ENCODE measurements at regions not wholly inside any gene's neighbourhood (a gene's known extent, or its start where the extent isn't known, plus 50 kb on each side); places are given as distances from the start of the nearest gene placed in this dataset.

DNA sequence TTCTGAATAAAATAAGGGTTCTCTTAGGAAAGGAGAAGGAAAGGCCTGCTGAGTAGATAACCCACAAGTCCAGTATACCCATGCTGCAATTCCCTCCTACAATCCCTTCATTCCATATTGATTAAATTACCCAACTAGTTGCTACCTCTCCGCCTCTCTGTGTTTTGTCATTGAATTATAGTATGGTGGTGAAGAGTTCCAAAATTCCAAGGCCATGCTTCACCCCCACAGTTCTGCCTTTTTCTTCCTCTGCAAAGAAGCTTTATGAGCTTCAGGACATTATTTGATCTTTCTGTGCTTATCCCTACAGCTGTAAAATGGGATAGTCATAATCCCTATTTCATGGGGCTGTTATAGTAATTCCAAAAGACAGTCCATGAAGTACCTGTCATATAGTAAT, 215.6 kb downstream of the ACTL7B start:
- DNase-seq (no peak), ATAC-seq (no peak)
- no peak overlapping the region for H3K4me3 Mint-ChIP-seq
- no peaks in the 10 kb centered on the region for H3K27me3 Mint-ChIP-seq
- H3K9me3 Mint-ChIP-seq: no peaks in the 10 kb centered on the region
- H3K27ac Mint-ChIP-seq: no peak overlapping the region
- no peaks in the 10 kb centered on the region for H3K36me3 Mint-ChIP-seq (ENCODE audit: low read depth)
- no peaks in the 10 kb centered on the region for H3K4me1 Mint-ChIP-seq

GRCh38 chr9:108639696-108640095, 216.1 kb downstream of the ACTL7B start:
- no peaks in the 10 kb centered on the region for H3K36me3 Mint-ChIP-seq (ENCODE audit: low read depth)
- ATAC-seq: no peak

DNA sequence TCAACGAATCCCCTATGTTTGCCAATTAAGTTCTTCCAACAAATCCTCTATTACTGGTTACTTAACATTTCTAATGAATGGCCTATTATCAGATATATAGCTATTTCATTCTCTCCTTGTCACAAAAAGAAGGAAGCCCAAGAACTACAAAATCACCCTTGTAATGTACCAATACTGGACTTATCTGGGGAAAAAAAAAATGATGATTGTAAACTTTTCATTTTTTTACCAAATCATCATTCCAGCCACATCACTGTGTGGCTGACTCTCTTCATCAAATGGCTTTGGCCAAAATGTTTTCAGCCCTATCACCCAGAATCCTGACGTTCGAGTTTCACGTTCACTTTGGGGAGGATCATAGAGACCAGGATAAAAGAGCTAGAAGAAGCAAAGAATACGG, 216.7 kb downstream of the ACTL7B start:
- Mint-ChIP-seq H3K27ac (no peak overlapping the region), H3K27me3 (no peaks in the 10 kb centered on the region), H3K4me3 (no peak overlapping the region), H3K9me3 (no peaks in the 10 kb centered on the region), H3K36me3 (ENCODE audit: low read depth) (no peaks in the 10 kb centered on the region), H3K4me1 (no peaks in the 10 kb centered on the region)
- ATAC-seq (no peak), DNase-seq (no peak)

More at GRCh38 chr9:108639696-108640095, 216.1 kb downstream of the ACTL7B start:
- Mint-ChIP-seq H3K9me3 (no peaks in the 10 kb centered on the region), H3K4me1 (no peaks in the 10 kb centered on the region), H3K4me3 (no peak overlapping the region), H3K27me3 (no peaks in the 10 kb centered on the region), H3K27ac (no peak overlapping the region)
- no peak for DNase-seq

- Mint-ChIP-seq H3K27me3 (no peaks in the 10 kb centered on the region), H3K4me1 (no peaks in the 10 kb centered on the region), H3K4me3 (no peak overlapping the region), H3K36me3 (ENCODE audit: low read depth) (no peaks in the 10 kb centered on the region), H3K27ac (no peak overlapping the region), H3K9me3 (no peaks in the 10 kb centered on the region)
- DNase-seq (no peak), ATAC-seq (no peak)
Observed at GRCh38 chr9:108637340-108637739, 218.4 kb downstream of the ACTL7B start.

DNA sequence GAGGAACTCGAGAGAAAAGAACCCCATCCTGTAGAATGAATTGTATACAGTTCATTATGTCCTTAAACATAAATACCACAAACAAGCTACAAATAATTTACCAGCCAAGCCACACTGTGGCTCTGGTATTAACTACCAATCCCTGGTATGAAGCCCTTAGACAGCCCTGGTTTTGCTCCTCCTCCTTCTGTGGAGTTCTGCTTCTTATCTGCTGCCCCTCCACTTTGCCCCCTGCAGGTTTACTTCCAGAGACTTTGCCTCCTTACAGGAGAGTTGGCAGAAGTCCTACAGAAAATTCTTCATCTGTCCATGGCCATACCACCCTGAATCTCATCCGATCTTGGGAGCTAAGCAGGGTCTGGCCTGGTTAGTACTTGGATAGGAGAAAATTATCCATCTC, 219.8 kb downstream of the ACTL7B start:
- H3K36me3 Mint-ChIP-seq (ENCODE audit: low read depth): no peaks in the 10 kb centered on the region
- H3K27ac Mint-ChIP-seq: no peak overlapping the region
- ATAC-seq: no peak
- no peak for DNase-seq
- no peaks in the 10 kb centered on the region for H3K27me3 Mint-ChIP-seq
- no peaks in the 10 kb centered on the region for H3K9me3 Mint-ChIP-seq
- no peaks in the 10 kb centered on the region for H3K4me1 Mint-ChIP-seq
- no peak overlapping the region for H3K4me3 Mint-ChIP-seq

GRCh38 chr9:108634672-108635462, 220.9 kb downstream of the ACTL7B start:
- Mint-ChIP-seq H3K4me1 (no peaks in the 10 kb centered on the region), H3K27me3 (no peaks in the 10 kb centered on the region), H3K36me3 (ENCODE audit: low read depth) (no peaks in the 10 kb centered on the region), H3K9me3 (no peaks in the 10 kb centered on the region), H3K4me3 (no peak overlapping the region), H3K27ac (no peak overlapping the region)
- DNase-seq (no peak), ATAC-seq (no peak)

GRCh38 chr9:108634204-108634603, 221.6 kb downstream of the ACTL7B start:
- no peak for DNase-seq
- Mint-ChIP-seq H3K4me1 (no peaks in the 10 kb centered on the region), H3K27me3 (no peaks in the 10 kb centered on the region)

GRCh38 chr9:108631496-108632285, 224.1 kb downstream of the ACTL7B start:
- no peaks in the 10 kb centered on the region for H3K9me3 Mint-ChIP-seq
- H3K27me3 Mint-ChIP-seq: no peaks in the 10 kb centered on the region
- H3K4me3 Mint-ChIP-seq: no peak overlapping the region
- no peak overlapping the region for H3K27ac Mint-ChIP-seq
- H3K36me3 Mint-ChIP-seq (ENCODE audit: low read depth): no peaks in the 10 kb centered on the region
- DNase-seq (no peak), ATAC-seq (no peak)
- H3K4me1 Mint-ChIP-seq: no peaks in the 10 kb centered on the region

More at GRCh38 chr9:108634204-108634603, 221.6 kb downstream of the ACTL7B start:
- no peaks in the 10 kb centered on the region for H3K36me3 Mint-ChIP-seq (ENCODE audit: low read depth)
- H3K4me3 Mint-ChIP-seq: no peak overlapping the region
- H3K27ac Mint-ChIP-seq: no peak overlapping the region
- no peak for ATAC-seq
- no peaks in the 10 kb centered on the region for H3K9me3 Mint-ChIP-seq

DNA sequence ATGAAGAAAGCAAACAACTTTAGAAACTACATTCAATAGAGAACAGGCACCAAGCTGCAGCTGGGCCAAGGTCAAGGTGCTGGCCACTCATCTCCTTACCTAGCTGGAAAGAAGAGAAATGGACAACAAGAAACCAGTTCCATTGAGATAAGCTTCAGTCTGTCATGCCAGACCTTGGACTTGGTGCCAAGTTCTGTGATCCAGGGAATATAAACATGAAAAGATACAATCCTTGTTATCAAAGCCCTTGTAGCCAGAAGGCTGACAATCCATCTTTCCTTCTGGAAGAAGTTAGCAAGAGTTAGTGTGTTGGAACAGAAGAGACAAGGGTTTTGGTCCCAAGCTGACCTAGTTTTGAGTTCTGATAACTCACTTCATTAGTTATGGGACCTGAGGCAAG, 227.5 kb downstream of the ACTL7B start:
- Mint-ChIP-seq H3K27me3 (peaks cover 6% of the 10 kb centered on the region), H3K9me3 (no peaks in the 10 kb centered on the region), H3K4me1 (no peaks in the 10 kb centered on the region), H3K36me3 (ENCODE audit: low read depth) (no peaks in the 10 kb centered on the region), H3K4me3 (no peak overlapping the region), H3K27ac (no peak overlapping the region)
- no peak for DNase-seq
- ATAC-seq: no peak

GRCh38 chr9:108626743-108627142, 229.0 kb downstream of the ACTL7B start:
- ATAC-seq: no peak
- Mint-ChIP-seq H3K27ac (no peak overlapping the region), H3K27me3 (peaks cover 6% of the 10 kb centered on the region), H3K9me3 (no peaks in the 10 kb centered on the region), H3K4me3 (no peak overlapping the region), H3K36me3 (ENCODE audit: low read depth) (no peaks in the 10 kb centered on the region), H3K4me1 (no peaks in the 10 kb centered on the region)
- no peak for DNase-seq

GRCh38 chr9:108621991-108622855, 233.6 kb downstream of the ACTL7B start:
- no peak for ATAC-seq
- no peak overlapping the region for H3K27ac Mint-ChIP-seq
- peaks cover 6% of the 10 kb centered on the region for H3K27me3 Mint-ChIP-seq
- H3K4me1 Mint-ChIP-seq: no peaks in the 10 kb centered on the region
- peaks cover 11% of the 10 kb centered on the region for H3K9me3 Mint-ChIP-seq
- DNase-seq: no peak
- H3K4me3 Mint-ChIP-seq: no peak overlapping the region
- H3K36me3 Mint-ChIP-seq (ENCODE audit: low read depth): no peaks in the 10 kb centered on the region

- Mint-ChIP-seq H3K4me1 (no peaks in the 10 kb centered on the region), H3K27me3 (peaks cover 6% of the 10 kb centered on the region), H3K4me3 (no peak overlapping the region), H3K36me3 (ENCODE audit: low read depth) (no peaks in the 10 kb centered on the region), H3K9me3 (peaks cover 16% of the 10 kb centered on the region), H3K27ac (no peak overlapping the region)
- ATAC-seq: no peak
- no peak for DNase-seq
Observed at GRCh38 chr9:108620767-108621166, 235.0 kb downstream of the ACTL7B start.

DNA sequence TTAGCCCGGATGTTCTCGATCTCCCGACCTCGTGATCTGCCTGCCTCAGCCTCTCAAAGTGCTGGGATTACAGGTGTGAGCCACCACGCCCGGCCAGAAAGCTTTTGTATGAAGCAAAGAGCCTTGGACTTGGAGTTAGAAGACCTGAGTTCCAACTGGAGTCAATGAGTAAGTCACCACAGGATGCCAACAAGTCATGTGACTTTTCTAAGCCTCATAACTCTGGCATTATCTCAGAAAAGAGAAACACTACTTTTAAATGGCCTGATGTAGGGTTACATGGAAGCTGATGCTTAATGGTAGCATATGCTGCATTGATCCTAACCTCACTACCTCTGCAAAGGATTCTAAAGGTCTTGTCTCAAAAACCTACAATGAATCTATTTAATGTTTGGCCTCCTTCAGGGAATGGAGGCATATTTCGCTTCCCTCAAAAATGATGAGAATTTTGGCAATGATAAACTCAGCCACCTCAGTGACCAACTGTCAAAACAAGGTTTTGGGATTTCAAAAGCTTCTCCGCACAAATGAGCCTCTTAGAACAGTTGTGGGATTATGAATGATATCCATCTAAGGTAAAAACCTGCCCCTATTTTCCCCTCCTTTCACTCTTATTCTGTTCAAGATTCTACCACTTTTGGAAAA, 236.8 kb downstream of the ACTL7B start:
- ATAC-seq (no peak), DNase-seq (no peak)
- Mint-ChIP-seq H3K36me3 (ENCODE audit: low read depth) (no peaks in the 10 kb centered on the region), H3K27me3 (peaks cover 6% of the 10 kb centered on the region), H3K9me3 (peaks cover 16% of the 10 kb centered on the region), H3K4me1 (no peaks in the 10 kb centered on the region), H3K27ac (no peak overlapping the region), H3K4me3 (no peak overlapping the region)

- H3K4me1 Mint-ChIP-seq: no peaks in the 10 kb centered on the region
- H3K9me3 Mint-ChIP-seq: peaks cover 16% of the 10 kb centered on the region
- no peak for DNase-seq
- H3K36me3 Mint-ChIP-seq (ENCODE audit: low read depth): no peaks in the 10 kb centered on the region
- H3K27ac Mint-ChIP-seq: no peak overlapping the region
- no peak overlapping the region for H3K4me3 Mint-ChIP-seq
- ATAC-seq: no peak
- H3K27me3 Mint-ChIP-seq: peaks cover 2% of the 10 kb centered on the region
Observed at GRCh38 chr9:108617676-108618075, 238.1 kb downstream of the ACTL7B start.
